DND-41 (cell line): ENCODE measurements at regions not wholly inside any gene's neighbourhood (a gene's known extent, or its start where the extent isn't known, plus 50 kb on each side); places are given as distances from the start of the nearest gene placed in this dataset.
"Not testable (repeated sequence)": the region's sequence is repeated elsewhere in the genome, so short reads cannot be mapped to it uniquely, and the experiment has no call there.

ENCODE experiments used
- ATAC-seq: fragments of 200-7000 bp; cut with Tn5 transposase; 3 replicates; pipeline ENCODE4 v1.9.1; 2021; ENCODE audit warnings: low read depth; ENCODE audit not compliant: insufficient read depth
- DNase-seq: peaks from one replicate; pipeline ENCODE4 v3.0.0-alpha.2; 2020
- H2AFZ ChIP-seq: 2 replicates; pipeline ENCODE4 v1.6.0; 2012; ENCODE audit warnings: low read depth, low read length
- H3K27ac ChIP-seq: 2 replicates; pipeline ENCODE4 v1.5.1; 2012; ENCODE audit warnings: low read length, inconsistent platforms
- H3K27me3 ChIP-seq: fragments of 200-600 bp; sonication (generic); 2 replicates; pipeline ENCODE4 v1.6.0; 2012; ENCODE audit warnings: low read length, mild to moderate bottlenecking, inconsistent platforms; ENCODE audit not compliant: insufficient read depth, poor library complexity
- H3K36me3 ChIP-seq: 2 replicates; pipeline ENCODE4 v1.5.1; 2012; ENCODE audit warnings: low read length, inconsistent platforms; ENCODE audit not compliant: insufficient read depth
- H3K4me1 ChIP-seq: 2 replicates; pipeline ENCODE4 v1.5.1; 2012; ENCODE audit warnings: mild to moderate bottlenecking, low read length; ENCODE audit not compliant: insufficient read depth
- H3K4me2 ChIP-seq: 2 replicates; pipeline ENCODE4 v1.6.0; 2012; ENCODE audit warnings: mild to moderate bottlenecking, moderate library complexity, low read length, inconsistent platforms; ENCODE audit not compliant: insufficient read depth
- H3K4me3 ChIP-seq, 2 experiments: fragments of 200-600 bp in 1 of 2; shearing (Covaris generic) in 1 of 2; 2 replicates each; pipeline ENCODE4 v1.5.1; 2012 to 2016; ENCODE audit warnings: inconsistent platforms in 2 of 2, low read length in 2 of 2, mild to moderate bottlenecking in 2 of 2, low read depth in 1 of 2, moderate library complexity in 1 of 2
- H3K79me2 ChIP-seq: 2 replicates; pipeline ENCODE4 v1.6.0; 2012; ENCODE audit warnings: low read length, inconsistent platforms; ENCODE audit not compliant: insufficient read depth
- H3K9ac ChIP-seq: 2 replicates; pipeline ENCODE4 v1.6.0; 2012; ENCODE audit warnings: low read depth, mild to moderate bottlenecking, inconsistent platforms, low read length, moderate library complexity
- H3K9me3 ChIP-seq: 2 replicates; pipeline ENCODE4 v1.5.1; 2012; ENCODE audit warnings: low read length, moderate library complexity, mild to moderate bottlenecking, inconsistent platforms; ENCODE audit not compliant: insufficient read depth, severe bottlenecking
- H4K20me1 ChIP-seq: 2 replicates; pipeline ENCODE4 v1.6.0; 2012; ENCODE audit warnings: low read length; ENCODE audit not compliant: insufficient read depth
- EZH2 ChIP-seq: IDR thresholded peaks from 3 replicates; pipeline ENCODE4 v1.6.1; 2012; ENCODE audit warnings: borderline replicate concordance, low read depth, mild to moderate bottlenecking, moderate library complexity, low read length, inconsistent platforms; ENCODE audit not compliant: severe bottlenecking
- TF ChIP-seq, protein P1 (sequence below): IDR thresholded peaks from 2 replicates; pipeline ENCODE4 v1.5.1; 2012; ENCODE audit warnings: borderline replicate concordance, low read length, moderate library complexity, mild to moderate bottlenecking; ENCODE audit not compliant: poor library complexity, severe bottlenecking; ENCODE audit errors: extremely low read depth

DNA sequence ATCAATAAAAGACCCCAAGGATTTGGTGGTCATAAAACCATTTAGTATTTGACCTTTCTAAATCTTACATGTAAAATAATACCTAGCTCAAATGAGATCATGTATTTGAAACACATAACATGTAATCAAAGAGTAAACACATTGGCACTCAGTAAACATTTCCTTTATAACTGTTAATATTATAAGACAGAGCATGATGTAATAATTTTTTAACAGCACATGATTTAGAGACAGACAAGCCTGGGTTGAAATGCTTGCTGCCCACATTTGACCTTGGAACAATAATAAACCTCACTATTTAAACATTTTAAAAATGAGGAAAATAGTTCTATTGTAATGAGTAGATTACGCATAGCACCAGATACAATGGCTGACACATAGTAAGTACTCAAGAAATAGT, 105.2 kb upstream of the GPR141 start:
- Histone ChIP-seq H4K20me1 (no peaks in the 10 kb centered on the region), H3K36me3 (no peaks in the 10 kb centered on the region), H3K79me2 (no peaks in the 10 kb centered on the region), H3K4me1 (no peaks in the 10 kb centered on the region), H3K27me3 (peaks cover 5% of the 10 kb centered on the region), H3K4me2 (no peak overlapping the region), H3K9me3 (no peaks in the 10 kb centered on the region), H3K9ac (no peak overlapping the region), H3K4me3 (no peak overlapping the region), H2AFZ (no peak overlapping the region), H3K27ac (no peak overlapping the region)
- DNase-seq (no peak), ATAC-seq (no peak)
- TF ChIP-seq EZH2, result no peak
- TF ChIP-seq, protein P1, sequence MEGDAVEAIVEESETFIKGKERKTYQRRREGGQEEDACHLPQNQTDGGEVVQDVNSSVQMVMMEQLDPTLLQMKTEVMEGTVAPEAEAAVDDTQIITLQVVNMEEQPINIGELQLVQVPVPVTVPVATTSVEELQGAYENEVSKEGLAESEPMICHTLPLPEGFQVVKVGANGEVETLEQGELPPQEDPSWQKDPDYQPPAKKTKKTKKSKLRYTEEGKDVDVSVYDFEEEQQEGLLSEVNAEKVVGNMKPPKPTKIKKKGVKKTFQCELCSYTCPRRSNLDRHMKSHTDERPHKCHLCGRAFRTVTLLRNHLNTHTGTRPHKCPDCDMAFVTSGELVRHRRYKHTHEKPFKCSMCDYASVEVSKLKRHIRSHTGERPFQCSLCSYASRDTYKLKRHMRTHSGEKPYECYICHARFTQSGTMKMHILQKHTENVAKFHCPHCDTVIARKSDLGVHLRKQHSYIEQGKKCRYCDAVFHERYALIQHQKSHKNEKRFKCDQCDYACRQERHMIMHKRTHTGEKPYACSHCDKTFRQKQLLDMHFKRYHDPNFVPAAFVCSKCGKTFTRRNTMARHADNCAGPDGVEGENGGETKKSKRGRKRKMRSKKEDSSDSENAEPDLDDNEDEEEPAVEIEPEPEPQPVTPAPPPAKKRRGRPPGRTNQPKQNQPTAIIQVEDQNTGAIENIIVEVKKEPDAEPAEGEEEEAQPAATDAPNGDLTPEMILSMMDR, result no peak

GRCh38 chr7:37580376-37580775, 103.2 kb upstream of the GPR141 start:
- no peaks in the 10 kb centered on the region for H3K36me3 ChIP-seq
- no peak overlapping the region for H3K9ac ChIP-seq
- TF ChIP-seq EZH2, result no peak
- TF ChIP-seq, protein P1, result no peak
- H3K4me3 ChIP-seq, result no peak overlapping the region
- H4K20me1 ChIP-seq, result no peaks in the 10 kb centered on the region
- H3K79me2 ChIP-seq, result no peaks in the 10 kb centered on the region
- DNase-seq, result no peak
- H3K4me2 ChIP-seq, result no peak overlapping the region
- no peak overlapping the region for H2AFZ ChIP-seq
- H3K4me1 ChIP-seq, result no peaks in the 10 kb centered on the region
- no peak overlapping the region for H3K27ac ChIP-seq
- H3K27me3 ChIP-seq, result peaks cover 3% of the 10 kb centered on the region
- no peaks in the 10 kb centered on the region for H3K9me3 ChIP-seq
- no peak for ATAC-seq

DNA sequence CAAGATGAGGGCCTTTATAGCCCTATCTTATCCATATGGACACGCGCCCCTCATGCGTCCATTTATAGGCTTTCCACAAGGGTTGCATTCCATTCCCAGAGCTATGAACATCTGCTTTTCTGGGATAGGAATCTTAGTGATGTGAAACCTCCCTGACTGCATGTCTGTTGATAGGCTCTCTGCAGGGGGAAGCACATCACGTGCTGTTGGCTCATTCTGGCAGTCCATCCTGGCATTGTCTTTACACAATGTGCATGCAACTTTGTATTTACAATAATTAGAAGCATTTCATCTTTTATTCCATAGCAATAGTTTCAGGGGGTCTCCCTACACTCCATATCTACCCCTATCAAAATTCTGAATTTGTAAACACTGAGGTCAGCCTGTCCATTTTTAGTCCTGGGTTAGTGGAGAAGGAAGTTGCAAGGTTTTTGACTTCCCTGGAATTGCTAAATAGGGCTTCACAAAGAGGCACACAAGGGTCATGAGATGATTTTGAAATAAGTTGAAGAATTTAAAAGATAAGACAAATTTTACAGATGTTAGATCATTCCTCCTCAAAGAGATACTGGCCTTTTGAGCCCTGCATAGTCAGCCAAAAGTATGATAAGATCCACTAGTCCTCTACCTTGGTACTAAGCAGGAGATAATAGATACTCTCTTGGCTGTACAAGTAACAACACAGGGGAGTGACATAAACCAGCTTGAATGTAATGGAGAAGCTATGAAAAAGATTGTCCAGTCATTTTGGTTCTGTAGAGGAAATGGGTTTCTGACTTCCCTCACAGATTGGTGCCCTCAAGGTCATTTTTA, 98.7 kb upstream of the GPR141 start:
- H3K9me3 ChIP-seq, H3K9ac ChIP-seq, H3K4me2 ChIP-seq, H3K4me3 ChIP-seq, H3K79me2 ChIP-seq, H4K20me1 ChIP-seq, ATAC-seq, H2AFZ ChIP-seq, H3K27ac ChIP-seq, H3K36me3 ChIP-seq, H3K27me3 ChIP-seq, H3K4me1 ChIP-seq, DNase-seq: not testable (repeated sequence)

DNA sequence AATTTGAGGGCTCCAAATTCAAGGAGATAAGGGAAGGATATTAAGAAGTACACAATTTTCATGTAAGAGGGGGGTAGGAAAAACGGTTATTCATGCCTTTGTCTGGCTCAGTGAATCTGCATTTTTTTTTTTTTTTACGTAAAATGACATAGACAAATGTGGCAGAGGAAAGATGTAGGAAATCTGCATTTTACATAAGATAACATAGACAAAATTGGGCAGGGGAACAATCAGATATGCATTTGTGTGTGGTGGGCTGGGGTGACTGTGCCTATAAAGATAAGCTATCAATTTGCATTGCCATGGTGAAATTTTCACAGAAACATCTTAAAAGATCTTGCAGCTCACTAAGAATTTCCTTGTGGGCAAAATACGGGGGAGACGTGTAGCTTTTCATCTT, 92.7 kb upstream of the GPR141 start:
- no peaks in the 10 kb centered on the region for H3K4me1 ChIP-seq
- no peaks in the 10 kb centered on the region for H3K9me3 ChIP-seq
- H3K79me2 ChIP-seq, result no peaks in the 10 kb centered on the region
- H3K4me2 ChIP-seq, result no peak overlapping the region
- H3K36me3 ChIP-seq, result no peaks in the 10 kb centered on the region
- TF ChIP-seq EZH2, result no peak
- TF ChIP-seq, protein P1, result no peak
- H2AFZ ChIP-seq, result no peak overlapping the region
- no peaks in the 10 kb centered on the region for H4K20me1 ChIP-seq
- ATAC-seq, result no peak
- H3K27ac ChIP-seq, result no peak overlapping the region
- H3K4me3 ChIP-seq, result no peak overlapping the region
- H3K9ac ChIP-seq, result no peak overlapping the region
- no peak for DNase-seq
- no peaks in the 10 kb centered on the region for H3K27me3 ChIP-seq
